Lower leg skin (tissue), 4 donors: ENCODE measurements at regions not wholly inside any gene's neighbourhood (a gene's known extent, or its start where the extent isn't known, plus 50 kb on each side); places are given as distances from the start of the nearest gene placed in this dataset.

ENCODE experiments used
- DNase-seq, 2 donors: peaks; one replicate each; pipeline ENCODE4 v3.0.0-alpha.2; 2019; ENCODE audit warnings: low spot score in 2 of 2
- H3K4me3 ChIP-seq: fragments of 200-600 bp; sonication (generic); 2 replicates; pipeline ENCODE4 v1.5.1; 2017; ENCODE audit warnings: mild to moderate bottlenecking, low read depth; ENCODE audit not compliant: poor library complexity, severe bottlenecking
- CTCF ChIP-seq, 3 donors: fragments of 450-650 bp; IDR thresholded peaks; one replicate each; pipeline ENCODE4 v1.5.1; 2016; ENCODE audit warnings: antibody characterized with exemption in 3 of 3, mild to moderate bottlenecking in 3 of 3, moderate library complexity in 2 of 3
- POLR2A ChIP-seq, 2 donors: fragments of 450-650 bp; IDR thresholded peaks; one replicate each; pipeline ENCODE4 v1.6.1; 2016 to 2017; ENCODE audit warnings: antibody characterized with exemption in 2 of 2, mild to moderate bottlenecking in 1 of 2, moderate library complexity in 1 of 2
- WGBS, 2 donors: methylation state at CpG; one replicate each; pipeline ENCODE4 v1.1.5; 2018; 5-methylcytosine and 5-hydroxymethylcytosine counted together
- intact Hi-C: fragments of 100-400 bp; cut with DNase I; formaldehyde crosslinking; loops from one replicate; pipeline ENCODE4 v1.15.0; 2023; ENCODE audit warnings: low total_unique reads

- DNase-seq = no peak
- 90 to 93% methylated on average over 8 of the region's 8 CpGs for WGBS, 2 donors
Observed at GRCh38 chr2:173659509-173659908, 304.8 kb downstream of the CDCA7 start.

GRCh38 chr2:173661586-173661985 is 303.6 kb downstream of the SP3 start:
- DNase-seq = no peak
- WGBS, 2 donors = 78 to 92% methylated on average over 2 of the region's 2 CpGs
- no peak overlapping the region for H3K4me3 ChIP-seq
- intact Hi-C loops = no loop called here
- TF ChIP-seq CTCF (IDR thresholded peaks at IDR 0.05) (no peak), POLR2A (IDR thresholded peaks at IDR 0.05) (no peak)

More at GRCh38 chr2:173659509-173659908, 304.8 kb downstream of the CDCA7 start:
- intact Hi-C loops = no loop called here
- no peak overlapping the region for H3K4me3 ChIP-seq
- TF ChIP-seq POLR2A (IDR thresholded peaks at IDR 0.05) (no peak), CTCF (IDR thresholded peaks at IDR 0.05) (no peak)

- WGBS, 2 donors = 78 to 91% methylated on average over 4 of the region's 4 CpGs
- intact Hi-C loops = no loop called here
- TF ChIP-seq POLR2A (IDR thresholded peaks at IDR 0.05) = no peak
- no peak for TF ChIP-seq CTCF (IDR thresholded peaks at IDR 0.05)
Observed at GRCh38 chr2:173663353-173663752, 301.8 kb downstream of the SP3 start.

GRCh38 chr2:173663835-173664512 is 301.2 kb downstream of the SP3 start:
- DNase-seq = no peak
- no peak overlapping the region for H3K4me3 ChIP-seq
- intact Hi-C loops = no loop called here
- TF ChIP-seq POLR2A (IDR thresholded peaks at IDR 0.05) (no peak), CTCF (IDR thresholded peaks at IDR 0.05) (no peak)
- 88 to 90% methylated on average over 5 of the region's 5 CpGs for WGBS, 2 donors

More at GRCh38 chr2:173663353-173663752, 301.8 kb downstream of the SP3 start:
- DNase-seq = no peak
- no peak overlapping the region for H3K4me3 ChIP-seq

- 91 to 94% methylated on average over 6 of the region's 6 CpGs for WGBS, 2 donors
- no peak overlapping the region for H3K4me3 ChIP-seq
- intact Hi-C loops = no loop called here
- no peak for DNase-seq
- TF ChIP-seq POLR2A (IDR thresholded peaks at IDR 0.05) (no peak), CTCF (IDR thresholded peaks at IDR 0.05) (no peak)
Observed at GRCh38 chr2:173664513-173664910, 300.7 kb downstream of the SP3 start.
